GM19455 (cell line): ENCODE measurements at regions not wholly inside any gene's neighbourhood (a gene's known extent, or its start where the extent isn't known, plus 50 kb on each side); places are given as distances from the start of the nearest gene placed in this dataset.
"Not testable (repeated sequence)": the region's sequence is repeated elsewhere in the genome, so short reads cannot be mapped to it uniquely, and the experiment has no call there.

Experiments
- ATAC-seq: cut with Tn5 transposase; IDR thresholded peaks from one replicate; pipeline ENCODE4 v1.9.1; 2021; ENCODE audit not compliant: unreplicated experiment

GRCh38 chr5:98179791-98180755 lies 593.4 kb upstream of the RGMB start:
- ATAC-seq, result no peak

GRCh38 chr5:98186128-98186527 lies 587.3 kb upstream of the RGMB start:
- ATAC-seq, result no peak

DNA sequence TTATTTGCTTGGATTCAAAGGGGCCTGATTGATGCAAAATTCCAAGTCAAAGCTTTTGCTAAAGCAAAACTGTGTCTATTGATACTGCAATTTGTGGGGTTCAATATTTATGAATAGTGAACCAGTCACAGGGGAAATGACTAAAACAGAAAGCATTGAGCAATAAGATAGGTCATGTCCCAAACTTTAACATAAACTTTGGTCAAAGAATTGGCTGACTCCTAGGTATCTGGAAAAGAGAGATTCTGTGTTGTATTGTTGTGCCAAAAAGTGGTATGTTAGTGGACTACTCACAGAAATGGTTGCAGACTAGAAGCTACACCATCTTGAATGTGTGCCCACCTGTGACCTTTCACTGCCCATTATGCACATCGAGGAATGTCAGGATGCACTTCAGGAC lies 585.5 kb upstream of the RGMB start:
- ATAC-seq, result no peak

DNA sequence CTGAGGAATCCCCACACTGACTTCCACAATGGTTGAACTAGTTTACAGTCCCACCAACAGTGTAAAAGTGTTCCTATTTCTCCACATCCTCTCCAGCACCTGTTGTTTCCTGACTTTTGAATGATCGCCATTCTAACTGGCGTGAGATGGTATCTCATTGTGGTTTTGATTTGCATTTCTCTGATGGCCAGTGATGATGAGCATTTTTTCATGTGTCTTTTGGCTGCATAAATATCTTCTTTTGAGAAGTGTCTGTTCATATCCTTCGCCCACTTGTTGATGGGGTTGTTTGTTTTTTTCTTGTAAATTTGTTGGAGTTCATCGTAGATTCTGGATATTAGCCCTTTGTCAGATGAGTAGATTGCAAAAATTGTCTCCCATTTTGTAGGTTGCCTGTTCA lies 583.1 kb upstream of the RGMB start:
- not testable (repeated sequence) for ATAC-seq

DNA sequence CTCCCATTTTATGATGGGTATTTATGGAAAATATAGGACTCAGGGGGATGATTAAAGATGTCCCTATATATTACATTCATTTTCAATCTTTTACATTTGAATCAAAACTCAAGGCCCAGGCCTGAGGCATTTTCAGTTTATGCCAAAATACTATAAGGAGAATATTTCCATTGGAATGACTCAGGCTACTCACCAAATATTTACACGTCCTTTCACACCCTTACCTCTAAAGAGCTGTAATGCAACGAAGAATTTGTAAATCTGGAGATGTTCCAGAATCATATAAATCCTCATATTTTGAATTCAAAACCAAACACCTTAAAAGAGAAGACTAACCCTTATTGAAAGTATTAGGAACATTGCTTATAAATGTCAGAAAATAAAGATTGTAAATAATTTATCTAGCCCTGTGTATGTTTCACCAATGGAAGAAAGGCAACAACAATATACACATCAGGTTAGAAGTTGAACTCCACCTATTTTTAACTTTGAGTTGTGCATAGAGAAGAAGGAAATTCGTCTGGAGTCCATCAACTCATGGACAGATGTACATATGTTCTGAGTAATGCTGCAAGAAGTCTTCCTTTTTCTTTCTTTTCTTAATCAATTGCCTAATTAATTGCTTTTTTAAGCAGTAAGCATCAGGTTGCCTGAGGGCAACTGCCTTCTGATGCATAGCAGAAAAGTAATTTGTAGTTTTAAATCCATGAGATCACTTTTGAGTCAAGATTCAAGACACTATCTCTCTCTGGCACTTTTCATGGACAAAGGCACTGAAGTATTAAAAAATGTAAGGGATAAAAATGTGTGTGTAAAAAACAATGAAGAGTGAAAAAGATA lies 579.3 kb upstream of the RGMB start:
- ATAC-seq, result no peak

GRCh38 chr5:98200726-98201541 lies 572.5 kb upstream of the RGMB start:
- ATAC-seq, result no peak

DNA sequence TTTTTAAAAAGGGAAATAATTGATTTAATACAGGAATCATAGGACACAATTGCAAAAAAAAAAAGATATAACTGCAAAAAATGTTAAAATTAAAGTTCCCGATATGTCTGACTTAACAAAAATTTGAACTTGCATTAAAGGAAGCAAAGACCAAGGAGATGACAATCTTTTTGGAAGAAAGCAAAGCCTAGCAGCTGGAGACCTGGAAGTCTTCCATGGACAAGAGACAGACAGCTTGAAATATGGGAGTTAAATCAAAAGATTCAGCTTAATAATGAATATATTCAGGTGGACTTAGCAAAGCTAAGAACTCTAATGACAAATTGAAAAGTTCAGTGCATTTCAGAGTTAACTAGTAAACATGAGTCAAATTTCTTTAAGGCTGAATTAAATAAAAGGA lies 568.7 kb upstream of the RGMB start:
- ATAC-seq, result no peak

- ATAC-seq, result no peak
Observed at GRCh38 chr5:98205691-98206461, 567.6 kb upstream of the RGMB start.

- ATAC-seq, result no peak
Observed at GRCh38 chr5:98206566-98206965, 566.9 kb upstream of the RGMB start.

- no peak for ATAC-seq
Observed at GRCh38 chr5:98209418-98209817, 564.0 kb upstream of the RGMB start.

DNA sequence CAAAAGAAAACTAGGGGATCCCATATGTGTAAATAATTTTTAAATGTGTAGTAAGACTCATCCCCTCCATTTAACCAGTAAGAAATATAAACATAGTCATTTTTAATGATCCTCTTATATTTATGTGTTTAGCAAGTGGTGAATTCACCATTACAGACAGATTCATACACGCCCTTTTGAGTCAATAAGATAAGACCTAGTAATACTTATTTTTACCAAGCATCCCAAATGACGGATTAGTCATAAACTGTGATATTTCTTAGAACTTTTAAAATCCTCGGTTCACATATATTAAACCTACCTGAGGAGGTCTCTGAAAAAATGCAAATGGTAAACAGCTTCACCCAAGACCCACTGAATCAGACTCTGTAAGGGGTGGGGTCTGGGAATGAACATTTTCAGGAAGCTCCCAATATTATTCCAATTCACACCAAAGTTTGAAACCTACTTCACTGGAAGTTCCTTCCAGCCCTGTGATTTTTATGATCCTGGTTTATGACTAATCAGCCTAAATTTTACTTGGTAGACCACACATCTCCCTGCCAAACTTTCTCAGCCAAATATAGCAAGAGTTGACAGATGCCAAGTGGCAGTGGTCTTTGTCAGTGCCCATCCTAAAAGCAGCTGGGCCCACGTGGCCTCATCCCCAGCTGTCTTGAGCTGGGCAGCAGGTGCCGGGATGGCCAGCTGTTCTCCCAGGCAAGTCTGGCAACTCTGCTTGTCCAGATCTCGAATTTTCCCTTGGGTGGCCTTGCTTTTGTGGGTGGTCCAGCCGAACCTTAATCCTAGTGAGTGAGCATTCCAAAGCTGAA lies 559.0 kb upstream of the RGMB start:
- no peak for ATAC-seq

GRCh38 chr5:98217138-98217537 lies 556.3 kb upstream of the RGMB start:
- ATAC-seq, result no peak

DNA sequence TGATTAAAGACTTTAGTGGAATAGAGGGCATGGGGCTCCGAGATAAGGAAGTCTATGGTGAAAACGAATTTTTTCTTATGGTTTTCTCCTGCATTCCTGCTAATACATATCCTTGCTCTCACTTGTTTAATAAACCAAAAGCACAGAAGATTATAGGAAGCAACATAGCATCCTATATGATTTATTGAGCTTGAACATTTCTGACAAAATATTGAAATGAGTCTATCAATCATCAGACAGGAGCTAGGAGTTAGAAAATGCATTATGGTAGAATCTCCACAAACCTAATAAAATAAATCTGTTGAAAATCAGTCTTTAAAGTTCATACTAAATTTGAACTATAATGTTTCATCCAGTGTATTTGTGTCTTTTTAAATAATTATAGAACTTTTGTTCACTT lies 554.6 kb upstream of the RGMB start:
- no peak for ATAC-seq

DNA sequence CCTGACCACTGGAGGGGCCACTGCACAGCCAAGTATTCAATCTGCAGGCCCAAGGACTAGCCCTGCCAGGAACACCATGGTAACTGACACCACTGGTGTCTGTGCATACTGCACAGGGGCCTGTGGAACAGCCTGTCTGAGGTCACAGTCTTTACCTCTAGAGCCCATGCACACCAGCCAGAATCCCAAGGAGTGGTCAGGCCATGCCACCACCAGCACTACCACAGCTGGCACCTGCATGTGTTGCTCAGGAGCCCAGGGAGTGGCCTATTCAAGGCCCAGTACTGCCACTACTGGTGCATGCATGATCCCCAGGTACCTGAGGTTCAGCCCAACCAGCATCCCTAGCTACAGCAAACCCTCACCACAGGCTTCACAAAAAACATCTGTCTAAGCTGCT lies 546.0 kb upstream of the RGMB start:
- no peak for ATAC-seq

GRCh38 chr5:98231089-98231488 lies 542.4 kb upstream of the RGMB start:
- ATAC-seq, result no peak

DNA sequence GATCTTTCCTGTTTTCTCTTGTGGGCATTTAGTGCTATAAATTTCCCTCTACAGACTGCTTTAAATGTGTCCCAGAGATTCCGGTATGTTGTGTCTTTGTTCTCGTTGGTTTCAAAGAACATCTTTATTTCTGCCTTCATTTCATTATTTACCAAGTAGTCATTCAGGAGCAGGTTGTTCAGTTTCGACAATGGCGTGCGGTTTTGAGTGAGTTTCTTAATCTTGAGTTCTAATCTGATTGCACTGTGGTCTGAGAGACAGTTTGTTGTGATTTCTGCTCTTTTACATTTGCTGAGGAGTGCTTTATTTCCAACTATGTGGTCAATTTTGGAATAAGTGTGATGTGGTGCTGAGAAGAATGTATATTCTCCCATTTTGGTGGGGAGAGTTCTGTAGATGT lies 535.7 kb upstream of the RGMB start:
- not testable (repeated sequence) for ATAC-seq

DNA sequence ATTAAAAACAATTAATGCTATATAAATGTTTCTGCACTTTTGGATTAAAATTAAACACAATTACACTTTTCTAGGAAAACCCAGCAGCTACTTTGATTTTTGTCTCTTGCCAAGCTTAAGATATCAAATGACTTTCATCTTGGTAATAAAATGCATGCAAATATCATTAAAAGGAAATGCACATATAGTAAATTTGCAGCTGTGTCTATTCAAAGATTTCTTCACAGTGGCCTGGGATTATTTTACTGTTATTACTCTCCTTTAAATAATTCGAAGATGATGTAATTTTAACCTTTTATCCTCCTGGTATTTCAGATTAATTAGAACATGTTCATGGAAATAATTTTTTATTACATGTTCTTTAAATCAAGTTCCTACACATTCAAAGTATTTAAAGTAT lies 529.5 kb upstream of the RGMB start:
- ATAC-seq, result no peak

- ATAC-seq, result no peak
Observed at GRCh38 chr5:98248949-98249348, 524.5 kb upstream of the RGMB start.

GRCh38 chr5:98258939-98259338 lies 514.5 kb upstream of the RGMB start:
- no peak for ATAC-seq

DNA sequence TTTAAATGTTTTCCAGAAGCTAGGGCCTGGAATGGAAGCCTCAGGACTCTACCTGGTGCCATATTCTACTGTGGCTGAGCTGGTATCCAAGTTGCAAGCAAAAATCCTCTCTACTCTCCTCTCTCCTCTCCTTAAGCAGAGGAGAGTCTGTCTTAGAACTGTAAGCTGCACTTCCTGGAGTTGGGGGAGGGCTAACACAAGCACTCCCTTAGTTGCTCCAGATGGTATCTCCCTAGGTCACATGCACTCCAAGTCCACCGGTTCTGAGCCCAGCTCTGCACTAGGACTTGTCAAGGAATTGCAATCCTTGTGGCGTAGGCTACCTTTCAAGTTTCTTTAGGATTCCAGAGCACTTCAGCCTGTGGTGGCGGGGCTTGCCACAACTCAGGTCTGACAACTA lies 513.9 kb upstream of the RGMB start:
- no peak for ATAC-seq
